Fibroblast of lung (primary cell): ENCODE measurements at regions not wholly inside any gene's neighbourhood (a gene's known extent, or its start where the extent isn't known, plus 50 kb on each side); places are given as distances from the start of the nearest gene placed in this dataset.

Experiments
- DNase-seq, 2 donors: peaks; one replicate each; pipeline versions ENCODE4 v3.0.0 to v3.0.0-alpha.2; 2010; ENCODE audit warnings: low read depth in 2 of 2
- H2AFZ ChIP-seq: 2 replicates; pipeline ENCODE4 v1.5.1; 2012; ENCODE audit warnings: low read length, control low read depth, inconsistent platforms
- H3K27ac ChIP-seq: 2 replicates; pipeline ENCODE4 v1.5.1; 2011; ENCODE audit warnings: low read length, control low read depth; ENCODE audit not compliant: insufficient read depth
- H3K27me3 ChIP-seq: 2 replicates; pipeline ENCODE4 v1.5.1; 2011; ENCODE audit warnings: mild to moderate bottlenecking, low read length; ENCODE audit not compliant: control insufficient read depth, insufficient read depth
- H3K36me3 ChIP-seq: 2 replicates; pipeline ENCODE4 v1.5.1; 2011; ENCODE audit warnings: low read length; ENCODE audit not compliant: control insufficient read depth, insufficient read depth
- H3K4me1 ChIP-seq: 2 replicates; pipeline ENCODE4 v1.5.1; 2011; ENCODE audit warnings: low read length; ENCODE audit not compliant: control insufficient read depth, insufficient read depth; ENCODE audit errors: extremely low read depth
- H3K4me2 ChIP-seq: 2 replicates; pipeline ENCODE4 v1.5.1; 2011; ENCODE audit warnings: low read length, control low read depth; ENCODE audit not compliant: insufficient read depth; ENCODE audit errors: extremely low read depth
- H3K4me3 ChIP-seq, 4 experiments: fragments of 200-600 bp in 1 of 4; sonication (generic) in 1 of 4; replicated peaks in 1 of 4; 2 replicates each; pipeline ENCODE4 v1.5.1; 2011 to 2016; ENCODE audit warnings: low read length in 4 of 4, low read depth in 3 of 4, mild to moderate bottlenecking in 3 of 4, control low read depth in 2 of 4, inconsistent platforms in 1 of 4, mixed read lengths in 1 of 4; ENCODE audit not compliant: insufficient read depth in 1 of 4; ENCODE audit errors: control extremely low read depth in 1 of 4
- H3K79me2 ChIP-seq: 2 replicates; pipeline ENCODE4 v1.5.1; 2012; ENCODE audit warnings: mild to moderate bottlenecking, low read length, inconsistent platforms; ENCODE audit not compliant: control insufficient read depth, insufficient read depth
- H3K9ac ChIP-seq: 2 replicates; pipeline ENCODE4 v1.5.1; 2011; ENCODE audit warnings: mild to moderate bottlenecking, low read length, control low read depth; ENCODE audit not compliant: insufficient read depth
- H3K9me3 ChIP-seq: 2 replicates; pipeline ENCODE4 v1.5.1; 2012; ENCODE audit warnings: low read depth, low read length; ENCODE audit not compliant: control insufficient read depth, insufficient read depth
- H4K20me1 ChIP-seq: 2 replicates; pipeline ENCODE4 v1.5.1; 2011; ENCODE audit warnings: low read length; ENCODE audit not compliant: control insufficient read depth, insufficient read depth; ENCODE audit errors: extremely low read depth
- EZH2 ChIP-seq: IDR thresholded peaks from 2 replicates; pipeline ENCODE4 v1.5.1; 2012; ENCODE audit warnings: low read length, control low read depth, mild to moderate bottlenecking; ENCODE audit errors: missing control alignments
- TF ChIP-seq, protein P1 (sequence below), 2 donors: IDR thresholded peaks in 1 of 2; conservative IDR thresholded peaks in 1 of 2; 1 replicate in 1 of 2; 2 replicates in 1 of 2; pipeline ENCODE4 v1.5.1; 2011 to 2012; ENCODE audit warnings: low read length in 2 of 2, control low read depth in 1 of 2, inconsistent platforms in 1 of 2, low read depth in 1 of 2, mild to moderate bottlenecking in 1 of 2

DNA sequence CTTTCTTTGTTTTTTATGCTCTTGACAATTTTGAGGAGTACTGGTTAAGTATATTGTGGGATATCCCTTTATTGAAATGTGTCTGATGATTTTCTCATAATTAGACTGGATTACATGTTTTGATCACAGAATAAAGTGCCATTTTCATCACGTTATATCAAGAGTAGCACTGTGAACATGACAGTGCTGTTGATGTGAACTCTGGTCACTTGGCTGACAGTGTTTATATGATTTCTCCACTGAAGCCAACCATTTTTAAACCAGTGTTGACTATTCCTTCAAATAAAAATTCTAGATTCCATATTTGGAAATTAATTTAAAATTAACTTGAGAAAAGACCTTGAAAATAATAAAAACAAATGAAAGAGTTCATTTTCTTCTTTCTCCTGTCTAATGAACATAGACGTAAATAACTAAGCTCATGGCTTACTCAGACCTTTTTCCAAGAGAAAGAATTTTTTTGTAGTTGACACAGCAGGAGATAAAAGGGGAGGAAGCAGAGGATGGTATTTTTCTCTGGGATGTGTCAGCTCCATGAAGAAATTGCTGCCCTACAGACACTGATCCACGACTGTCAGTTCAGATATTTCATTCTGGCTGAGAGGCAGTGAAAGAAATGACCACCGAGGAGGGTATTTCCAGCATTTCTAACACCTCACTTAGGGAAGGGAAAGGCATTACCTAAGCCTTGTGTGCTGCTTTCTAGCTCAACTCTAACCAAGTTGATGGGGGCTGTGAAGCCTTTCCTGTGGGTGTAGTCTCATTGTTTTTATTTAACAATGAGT is 150.9 kb upstream of the ANK2 start:
- no peak overlapping the region for H3K27ac ChIP-seq
- H3K36me3 ChIP-seq, result no peaks in the 10 kb centered on the region
- no peak overlapping the region for H3K4me2 ChIP-seq
- H3K27me3 ChIP-seq, result no peaks in the 10 kb centered on the region
- no peak for TF ChIP-seq EZH2
- TF ChIP-seq, protein P1, sequence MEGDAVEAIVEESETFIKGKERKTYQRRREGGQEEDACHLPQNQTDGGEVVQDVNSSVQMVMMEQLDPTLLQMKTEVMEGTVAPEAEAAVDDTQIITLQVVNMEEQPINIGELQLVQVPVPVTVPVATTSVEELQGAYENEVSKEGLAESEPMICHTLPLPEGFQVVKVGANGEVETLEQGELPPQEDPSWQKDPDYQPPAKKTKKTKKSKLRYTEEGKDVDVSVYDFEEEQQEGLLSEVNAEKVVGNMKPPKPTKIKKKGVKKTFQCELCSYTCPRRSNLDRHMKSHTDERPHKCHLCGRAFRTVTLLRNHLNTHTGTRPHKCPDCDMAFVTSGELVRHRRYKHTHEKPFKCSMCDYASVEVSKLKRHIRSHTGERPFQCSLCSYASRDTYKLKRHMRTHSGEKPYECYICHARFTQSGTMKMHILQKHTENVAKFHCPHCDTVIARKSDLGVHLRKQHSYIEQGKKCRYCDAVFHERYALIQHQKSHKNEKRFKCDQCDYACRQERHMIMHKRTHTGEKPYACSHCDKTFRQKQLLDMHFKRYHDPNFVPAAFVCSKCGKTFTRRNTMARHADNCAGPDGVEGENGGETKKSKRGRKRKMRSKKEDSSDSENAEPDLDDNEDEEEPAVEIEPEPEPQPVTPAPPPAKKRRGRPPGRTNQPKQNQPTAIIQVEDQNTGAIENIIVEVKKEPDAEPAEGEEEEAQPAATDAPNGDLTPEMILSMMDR (conservative IDR thresholded peaks at IDR 0.05 in 1 of 2, IDR thresholded peaks at IDR 0.05 in 1 of 2; ENCODE audit: low read depth in 1 of 2, low read length in 2 of 2), result no peak
- no peaks in the 10 kb centered on the region for H3K79me2 ChIP-seq
- no peaks in the 10 kb centered on the region for H4K20me1 ChIP-seq
- peak in 1 of 2 donors; percentile 12 for DNase-seq
- H3K4me1 ChIP-seq, result no peaks in the 10 kb centered on the region
- no peak overlapping the region for H2AFZ ChIP-seq
- no peak overlapping the region for H3K9ac ChIP-seq
- H3K4me3 ChIP-seq, result no peak overlapping the region
- no peaks in the 10 kb centered on the region for H3K9me3 ChIP-seq

DNA sequence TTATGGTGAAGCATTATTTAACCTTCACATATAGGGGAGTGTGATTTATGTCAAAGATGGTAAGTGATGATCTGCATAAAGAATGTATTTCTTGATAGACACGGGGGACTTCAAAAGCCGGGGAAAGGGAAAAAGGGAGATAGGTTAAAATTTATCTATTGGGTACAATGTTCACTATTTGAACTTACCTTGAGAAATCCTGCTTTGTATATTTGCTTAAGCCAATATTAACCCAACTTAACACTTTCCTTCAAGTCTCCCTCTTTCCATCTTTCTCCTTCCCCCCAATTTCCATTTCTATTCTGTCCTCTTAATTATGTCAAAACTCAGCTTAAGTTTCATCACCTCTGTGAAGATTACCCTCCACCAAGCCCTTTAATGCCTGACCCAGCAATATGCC is 149.0 kb upstream of the ANK2 start:
- DNase-seq, result no peak
- TF ChIP-seq, protein P1 (conservative IDR thresholded peaks at IDR 0.05 in 1 of 2, IDR thresholded peaks at IDR 0.05 in 1 of 2; ENCODE audit: low read depth in 1 of 2, low read length in 2 of 2), result no peak
- TF ChIP-seq EZH2, result no peak
- H3K4me1 ChIP-seq, result no peaks in the 10 kb centered on the region
- no peaks in the 10 kb centered on the region for H3K79me2 ChIP-seq
- H3K4me3 ChIP-seq, result no peak overlapping the region
- no peaks in the 10 kb centered on the region for H3K36me3 ChIP-seq
- H2AFZ ChIP-seq, result no peak overlapping the region
- H3K27ac ChIP-seq, result no peak overlapping the region
- H3K4me2 ChIP-seq, result no peak overlapping the region
- H3K9ac ChIP-seq, result no peak overlapping the region
- no peaks in the 10 kb centered on the region for H3K27me3 ChIP-seq
- no peaks in the 10 kb centered on the region for H4K20me1 ChIP-seq
- H3K9me3 ChIP-seq, result no peaks in the 10 kb centered on the region

DNA sequence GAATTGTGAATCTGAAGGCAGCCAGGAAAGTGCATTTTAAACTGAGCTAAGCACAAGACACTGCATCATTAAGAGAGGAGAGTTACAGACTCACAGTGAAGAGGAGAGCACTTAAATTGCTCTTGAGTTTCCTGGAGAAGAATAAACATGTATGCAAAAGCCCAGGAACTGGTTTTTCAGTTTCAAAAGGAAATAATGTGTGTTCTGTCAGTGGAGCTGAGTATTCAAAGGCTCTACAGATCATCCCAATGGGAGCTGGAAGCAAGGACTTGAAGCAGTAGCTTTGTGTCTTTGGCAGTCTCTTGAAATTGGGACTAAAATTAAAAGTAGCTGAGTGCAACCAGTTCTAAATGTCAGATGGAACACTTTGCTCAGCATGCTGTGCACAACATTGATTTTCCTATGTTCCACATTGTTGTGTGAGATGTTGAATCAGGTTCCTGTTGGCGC is 147.5 kb upstream of the ANK2 start:
- H3K79me2 ChIP-seq, result no peaks in the 10 kb centered on the region
- DNase-seq, result no peak
- H3K9ac ChIP-seq, result no peak overlapping the region
- no peak overlapping the region for H3K4me3 ChIP-seq
- no peaks in the 10 kb centered on the region for H4K20me1 ChIP-seq
- no peak overlapping the region for H3K27ac ChIP-seq
- H3K36me3 ChIP-seq, result no peaks in the 10 kb centered on the region
- TF ChIP-seq, protein P1 (conservative IDR thresholded peaks at IDR 0.05 in 1 of 2, IDR thresholded peaks at IDR 0.05 in 1 of 2; ENCODE audit: low read depth in 1 of 2, low read length in 2 of 2), result no peak
- TF ChIP-seq EZH2, result no peak
- H2AFZ ChIP-seq, result no peak overlapping the region
- no peak overlapping the region for H3K4me2 ChIP-seq
- no peaks in the 10 kb centered on the region for H3K4me1 ChIP-seq
- H3K27me3 ChIP-seq, result no peaks in the 10 kb centered on the region
- H3K9me3 ChIP-seq, result no peaks in the 10 kb centered on the region
